ENCODE measurements at regions not wholly inside any gene's neighbourhood (a gene's known extent, or its start where the extent isn't known, plus 50 kb on each side); places are given as distances from the start of the nearest gene placed in this dataset.

DNA sequence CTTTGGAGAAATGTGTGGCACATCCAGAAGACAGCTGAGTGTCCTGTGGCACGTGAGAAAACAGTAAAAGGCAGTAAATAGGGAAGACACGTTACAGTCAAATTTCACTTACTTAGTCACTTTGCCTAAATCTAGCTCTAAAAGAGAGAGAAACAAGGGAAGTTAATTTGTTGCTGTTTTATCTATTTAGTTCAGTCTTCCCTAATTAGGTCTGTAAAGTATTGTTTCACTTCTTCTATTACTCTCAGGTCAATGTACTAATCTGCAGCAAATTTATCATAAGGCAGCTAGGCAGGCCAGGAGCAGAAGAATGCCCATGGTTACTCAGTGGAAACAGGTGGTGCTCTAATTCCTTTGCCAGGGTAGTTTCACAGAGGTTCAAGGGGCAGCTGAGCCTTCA lies 124.3 kb upstream of the CNR1 start:
- H3K4ac ChIP-seq (ENCODE audit: low read length): no peak overlapping the region
- WGBS, 2 donors (ENCODE audit: extremely low coverage in 2 of 2, insufficient read length in 2 of 2, insufficient replicate concordance in 1 of 2): no CpG with 5 or more reads among the region's 2 CpGs
- no peak overlapping the region for H2BK120ac ChIP-seq (ENCODE audit: low read depth, low read length)
- H4K8ac ChIP-seq (ENCODE audit: low read depth, low read length): no peak overlapping the region
- no peak overlapping the region for H2AK5ac ChIP-seq (ENCODE audit: low read depth, low read length)
- no peak overlapping the region for H2BK5ac ChIP-seq (ENCODE audit: low read length)
- no peak overlapping the region for H3K27ac ChIP-seq (replicated peaks; ENCODE audit: low read length)
- H2AFZ ChIP-seq (ENCODE audit: low read length): no peak overlapping the region
- H3K4me2 ChIP-seq (ENCODE audit: insufficient read depth, low read length, poor library complexity, severe bottlenecking): no peak overlapping the region
- H3K23ac ChIP-seq (ENCODE audit: low read depth, low read length, poor library complexity): no peak overlapping the region
- no peaks in the 10 kb centered on the region for H3K4me1 ChIP-seq (ENCODE audit: control insufficient read depth in 2 of 2, insufficient read depth in 1 of 2, low read depth in 1 of 2, low read length in 2 of 2)
- no peaks in the 10 kb centered on the region for H3K79me1 ChIP-seq (ENCODE audit: low read depth, low read length)
- DNase-seq (ENCODE audit: low spot score): no peak
- H3K9me3 ChIP-seq (replicated peaks in 1 of 2; ENCODE audit: control insufficient read depth in 2 of 2, insufficient read depth in 1 of 2, low read depth in 1 of 2, low read length in 2 of 2): no peaks in the 10 kb centered on the region
- H3K14ac ChIP-seq (ENCODE audit: low read length): no peak overlapping the region
- no peak overlapping the region for H3K18ac ChIP-seq (ENCODE audit: low read length)
- H3K9ac ChIP-seq (ENCODE audit: low read depth, low read length, poor library complexity): no peak overlapping the region
- no peak overlapping the region for H2BK15ac ChIP-seq (ENCODE audit: low read length)
- H3K27me3 ChIP-seq (ENCODE audit: control insufficient read depth in 3 of 3, insufficient read depth in 3 of 3, low read depth in 1 of 3, low read length in 3 of 3): no peaks in the 10 kb centered on the region
- H4K91ac ChIP-seq (ENCODE audit: low read depth, low read length, poor library complexity): no peak overlapping the region
- no peak overlapping the region for H2BK12ac ChIP-seq (ENCODE audit: low read length)
- H3K36me3 ChIP-seq (replicated peaks in 1 of 2; ENCODE audit: control insufficient read depth in 2 of 2, insufficient read depth in 2 of 2, low read length in 2 of 2): no peaks in the 10 kb centered on the region
- H3K4me3 ChIP-seq (ENCODE audit: low read length in 2 of 2): no peak overlapping the region

DNA sequence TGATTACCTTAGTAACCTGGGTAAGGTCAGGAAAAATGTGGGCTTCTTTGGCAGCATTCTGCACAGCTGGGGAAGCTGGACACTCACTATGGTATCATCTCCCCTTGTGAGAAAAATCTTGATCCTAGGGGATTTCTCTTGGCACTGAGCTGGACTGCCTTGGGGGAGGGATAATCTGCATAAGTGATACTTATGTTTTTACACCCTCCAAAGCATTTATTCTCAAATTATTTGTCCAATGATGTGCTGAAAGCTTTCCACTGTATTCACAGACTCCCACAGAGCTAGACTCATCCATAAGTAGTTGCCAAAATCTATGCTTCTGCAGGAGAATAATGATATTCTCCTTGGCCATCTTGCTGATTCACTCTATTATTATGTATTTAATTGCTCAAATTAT lies 121.5 kb upstream of the CNR1 start:
- no peaks in the 10 kb centered on the region for H3K79me1 ChIP-seq (ENCODE audit: low read depth, low read length)
- no peak overlapping the region for H4K91ac ChIP-seq (ENCODE audit: low read depth, low read length, poor library complexity)
- H3K27me3 ChIP-seq (ENCODE audit: control insufficient read depth in 3 of 3, insufficient read depth in 3 of 3, low read depth in 1 of 3, low read length in 3 of 3): no peaks in the 10 kb centered on the region
- DNase-seq (ENCODE audit: low spot score): no peak
- H2BK12ac ChIP-seq (ENCODE audit: low read length): no peak overlapping the region
- H4K8ac ChIP-seq (ENCODE audit: low read depth, low read length): no peak overlapping the region
- no peak overlapping the region for H3K18ac ChIP-seq (ENCODE audit: low read length)
- H3K9me3 ChIP-seq (replicated peaks in 1 of 2; ENCODE audit: control insufficient read depth in 2 of 2, insufficient read depth in 1 of 2, low read depth in 1 of 2, low read length in 2 of 2): no peaks in the 10 kb centered on the region
- no peak overlapping the region for H3K4ac ChIP-seq (ENCODE audit: low read length)
- no peak overlapping the region for H3K27ac ChIP-seq (replicated peaks; ENCODE audit: low read length)
- H3K9ac ChIP-seq (ENCODE audit: low read depth, low read length, poor library complexity): no peak overlapping the region
- no peak overlapping the region for H3K4me3 ChIP-seq (ENCODE audit: low read length in 2 of 2)
- H3K23ac ChIP-seq (ENCODE audit: low read depth, low read length, poor library complexity): no peak overlapping the region
- no peak overlapping the region for H2BK5ac ChIP-seq (ENCODE audit: low read length)
- H3K4me2 ChIP-seq (ENCODE audit: insufficient read depth, low read length, poor library complexity, severe bottlenecking): no peak overlapping the region
- no peaks in the 10 kb centered on the region for H3K36me3 ChIP-seq (replicated peaks in 1 of 2; ENCODE audit: control insufficient read depth in 2 of 2, insufficient read depth in 2 of 2, low read length in 2 of 2)
- no peak overlapping the region for H2AFZ ChIP-seq (ENCODE audit: low read length)
- H3K14ac ChIP-seq (ENCODE audit: low read length): no peak overlapping the region
- H2BK15ac ChIP-seq (ENCODE audit: low read length): no peak overlapping the region
- no peak overlapping the region for H2BK120ac ChIP-seq (ENCODE audit: low read depth, low read length)
- H2AK5ac ChIP-seq (ENCODE audit: low read depth, low read length): no peak overlapping the region
- H3K4me1 ChIP-seq (ENCODE audit: control insufficient read depth in 2 of 2, insufficient read depth in 1 of 2, low read depth in 1 of 2, low read length in 2 of 2): no peaks in the 10 kb centered on the region

DNA sequence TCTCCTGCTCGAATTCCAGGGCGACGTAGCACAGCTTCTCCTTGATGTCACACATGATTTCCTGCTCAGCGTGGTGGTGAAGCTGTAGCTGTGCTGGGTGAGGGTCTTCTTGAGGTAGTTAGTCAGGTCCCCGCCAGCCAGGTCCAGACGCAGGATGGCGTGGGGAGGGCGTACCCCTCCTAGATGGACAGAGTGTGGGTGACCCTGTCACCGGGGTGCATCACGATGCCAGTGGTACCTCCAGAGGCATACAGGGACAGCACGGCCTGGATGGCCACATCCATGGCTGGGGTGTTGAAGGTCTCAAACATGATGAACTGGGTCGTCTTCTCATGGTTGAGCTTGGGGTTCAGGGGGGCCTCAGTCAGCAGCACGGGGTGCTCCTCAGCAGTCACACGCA lies 110.2 kb upstream of the CNR1 start:
- peak overlapping the region; percentile 92 for H2BK15ac ChIP-seq (ENCODE audit: low read length)
- peaks cover 0 to 3% of the 10 kb centered on the region in 2 donors for H3K36me3 ChIP-seq (replicated peaks in 1 of 2; ENCODE audit: control insufficient read depth in 2 of 2, insufficient read depth in 2 of 2, low read length in 2 of 2)
- H3K4me2 ChIP-seq (ENCODE audit: insufficient read depth, low read length, poor library complexity, severe bottlenecking): no peak overlapping the region
- peak overlapping the region; percentile 71 for H3K14ac ChIP-seq (ENCODE audit: low read length)
- peak overlapping the region; percentile 41 for H2BK12ac ChIP-seq (ENCODE audit: low read length)
- no peaks in the 10 kb centered on the region for H3K27me3 ChIP-seq (ENCODE audit: control insufficient read depth in 3 of 3, insufficient read depth in 3 of 3, low read depth in 1 of 3, low read length in 3 of 3)
- no peak overlapping the region for H4K8ac ChIP-seq (ENCODE audit: low read depth, low read length)
- H3K4ac ChIP-seq (ENCODE audit: low read length): no peak overlapping the region
- no CpG with 5 or more reads among the region's 14 CpGs for WGBS, 2 donors (ENCODE audit: extremely low coverage in 2 of 2, insufficient read length in 2 of 2, insufficient replicate concordance in 1 of 2)
- H2AK5ac ChIP-seq (ENCODE audit: low read depth, low read length): peak overlapping the region; percentile 74
- H2BK120ac ChIP-seq (ENCODE audit: low read depth, low read length): no peak overlapping the region
- H4K91ac ChIP-seq (ENCODE audit: low read depth, low read length, poor library complexity): peak overlapping the region; percentile 64
- no peak overlapping the region for H3K27ac ChIP-seq (replicated peaks; ENCODE audit: low read length)
- H3K23ac ChIP-seq (ENCODE audit: low read depth, low read length, poor library complexity): peak overlapping the region; percentile 65
- peak overlapping the region; percentile 70 for H3K9ac ChIP-seq (ENCODE audit: low read depth, low read length, poor library complexity)
- peaks cover 3% of the 10 kb centered on the region for H3K79me1 ChIP-seq (ENCODE audit: low read depth, low read length)
- no peak overlapping the region for H2AFZ ChIP-seq (ENCODE audit: low read length)
- H3K18ac ChIP-seq (ENCODE audit: low read length): peak overlapping the region; percentile 80
- H3K9me3 ChIP-seq (replicated peaks in 1 of 2; ENCODE audit: control insufficient read depth in 2 of 2, insufficient read depth in 1 of 2, low read depth in 1 of 2, low read length in 2 of 2): peaks cover 0 to 5% of the 10 kb centered on the region in 2 donors
- H3K4me3 ChIP-seq (ENCODE audit: low read length in 2 of 2): no peak overlapping the region
- no peak for DNase-seq (ENCODE audit: low spot score)
- H2BK5ac ChIP-seq (ENCODE audit: low read length): no peak overlapping the region
- no peaks in the 10 kb centered on the region for H3K4me1 ChIP-seq (ENCODE audit: control insufficient read depth in 2 of 2, insufficient read depth in 1 of 2, low read depth in 1 of 2, low read length in 2 of 2)

DNA sequence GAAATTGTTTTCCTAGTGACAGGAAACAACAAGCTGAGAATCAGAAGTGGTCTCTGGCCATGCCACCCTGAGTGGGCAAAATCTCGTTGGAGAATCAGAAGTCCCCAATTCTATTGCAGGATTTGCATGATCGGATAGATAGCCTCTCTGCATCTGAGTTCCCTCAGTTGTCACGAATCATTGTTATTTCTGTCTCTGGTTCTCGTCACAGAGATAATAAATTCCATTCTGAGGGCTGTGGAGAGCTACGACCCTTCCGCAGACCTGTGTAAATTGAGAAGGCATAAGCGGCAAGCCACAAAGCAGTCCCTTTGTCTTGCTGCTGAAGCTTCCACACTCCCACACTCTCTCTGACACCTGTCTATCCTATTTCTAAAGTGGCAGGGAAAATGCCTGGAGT lies 102.4 kb upstream of the CNR1 start:
- Histone ChIP-seq H3K27ac (replicated peaks; ENCODE audit: low read length) (no peak overlapping the region), H4K8ac (ENCODE audit: low read depth, low read length) (no peak overlapping the region), H3K9ac (ENCODE audit: low read depth, low read length, poor library complexity) (no peak overlapping the region), H3K4me1 (ENCODE audit: control insufficient read depth in 2 of 2, insufficient read depth in 1 of 2, low read depth in 1 of 2, low read length in 2 of 2) (peaks cover 0 to 6% of the 10 kb centered on the region in 2 donors), H3K4ac (ENCODE audit: low read length) (no peak overlapping the region), H3K23ac (ENCODE audit: low read depth, low read length, poor library complexity) (no peak overlapping the region), H3K36me3 (replicated peaks in 1 of 2; ENCODE audit: control insufficient read depth in 2 of 2, insufficient read depth in 2 of 2, low read length in 2 of 2) (no peaks in the 10 kb centered on the region), H3K9me3 (replicated peaks in 1 of 2; ENCODE audit: control insufficient read depth in 2 of 2, insufficient read depth in 1 of 2, low read depth in 1 of 2, low read length in 2 of 2) (no peaks in the 10 kb centered on the region), H2AK5ac (ENCODE audit: low read depth, low read length) (no peak overlapping the region), H2BK5ac (ENCODE audit: low read length) (no peak overlapping the region), H3K14ac (ENCODE audit: low read length) (no peak overlapping the region), H3K4me3 (ENCODE audit: low read length in 2 of 2) (no peak overlapping the region), H2AFZ (ENCODE audit: low read length) (no peak overlapping the region), H3K79me1 (ENCODE audit: low read depth, low read length) (no peaks in the 10 kb centered on the region), H3K4me2 (ENCODE audit: insufficient read depth, low read length, poor library complexity, severe bottlenecking) (no peak overlapping the region), H3K27me3 (ENCODE audit: control insufficient read depth in 3 of 3, insufficient read depth in 3 of 3, low read depth in 1 of 3, low read length in 3 of 3) (no peaks in the 10 kb centered on the region), H3K18ac (ENCODE audit: low read length) (no peak overlapping the region), H2BK12ac (ENCODE audit: low read length) (no peak overlapping the region), H4K91ac (ENCODE audit: low read depth, low read length, poor library complexity) (no peak overlapping the region), H2BK15ac (ENCODE audit: low read length) (no peak overlapping the region), H2BK120ac (ENCODE audit: low read depth, low read length) (no peak overlapping the region)
- no peak for DNase-seq (ENCODE audit: low spot score)
- WGBS, 2 donors (ENCODE audit: extremely low coverage in 2 of 2, insufficient read length in 2 of 2, insufficient replicate concordance in 1 of 2): no CpG with 5 or more reads among the region's 7 CpGs
